ENCODE measurements at regions not wholly inside any gene's neighbourhood (a gene's known extent, or its start where the extent isn't known, plus 50 kb on each side); places are given as distances from the start of the nearest gene placed in this dataset.

- no peak overlapping the region for H3K23ac ChIP-seq (ENCODE audit: low read depth, low read length, poor library complexity)
- H3K18ac ChIP-seq (ENCODE audit: low read length), result no peak overlapping the region
- H3K4me1 ChIP-seq (ENCODE audit: control insufficient read depth in 2 of 2, insufficient read depth in 1 of 2, low read depth in 1 of 2, low read length in 2 of 2), result peaks cover 8 to 18% of the 10 kb centered on the region in 2 donors
- H2BK12ac ChIP-seq (ENCODE audit: low read length), result no peak overlapping the region
- DNase-seq (ENCODE audit: low spot score), result no peak
- H4K91ac ChIP-seq (ENCODE audit: low read depth, low read length, poor library complexity), result no peak overlapping the region
- no peaks in the 10 kb centered on the region for H3K27me3 ChIP-seq (ENCODE audit: control insufficient read depth in 3 of 3, insufficient read depth in 3 of 3, low read depth in 1 of 3, low read length in 3 of 3)
- H3K79me1 ChIP-seq (ENCODE audit: low read depth, low read length), result no peaks in the 10 kb centered on the region
- H3K4ac ChIP-seq (ENCODE audit: low read length), result no peak overlapping the region
- H3K36me3 ChIP-seq (replicated peaks in 1 of 2; ENCODE audit: control insufficient read depth in 2 of 2, insufficient read depth in 2 of 2, low read length in 2 of 2), result no peaks in the 10 kb centered on the region
- no CpG with 5 or more reads among the region's 2 CpGs for WGBS, 2 donors (ENCODE audit: extremely low coverage in 2 of 2, insufficient read length in 2 of 2, insufficient replicate concordance in 1 of 2)
- H3K9ac ChIP-seq (ENCODE audit: low read depth, low read length, poor library complexity), result no peak overlapping the region
- H3K14ac ChIP-seq (ENCODE audit: low read length), result no peak overlapping the region
- no peak overlapping the region for H3K27ac ChIP-seq (replicated peaks; ENCODE audit: low read length)
- no peak overlapping the region for H3K4me2 ChIP-seq (ENCODE audit: insufficient read depth, low read length, poor library complexity, severe bottlenecking)
- H4K8ac ChIP-seq (ENCODE audit: low read depth, low read length), result no peak overlapping the region
- H2BK5ac ChIP-seq (ENCODE audit: low read length), result no peak overlapping the region
- no peaks in the 10 kb centered on the region for H3K9me3 ChIP-seq (replicated peaks in 1 of 2; ENCODE audit: control insufficient read depth in 2 of 2, insufficient read depth in 1 of 2, low read depth in 1 of 2, low read length in 2 of 2)
- no peak overlapping the region for H2BK15ac ChIP-seq (ENCODE audit: low read length)
- no peak overlapping the region for H2AK5ac ChIP-seq (ENCODE audit: low read depth, low read length)
- no peak overlapping the region for H2AFZ ChIP-seq (ENCODE audit: low read length)
- H3K4me3 ChIP-seq (ENCODE audit: low read length in 2 of 2), result no peak overlapping the region
- no peak overlapping the region for H2BK120ac ChIP-seq (ENCODE audit: low read depth, low read length)
Observed at GRCh38 chr7:152905949-152906348, 146.4 kb downstream of the ACTR3B start.

- H3K18ac ChIP-seq (ENCODE audit: low read length), result no peak overlapping the region
- no peak overlapping the region for H3K27ac ChIP-seq (replicated peaks; ENCODE audit: low read length)
- H3K23ac ChIP-seq (ENCODE audit: low read depth, low read length, poor library complexity), result no peak overlapping the region
- WGBS, 2 donors (ENCODE audit: extremely low coverage in 2 of 2, insufficient read length in 2 of 2, insufficient replicate concordance in 1 of 2), result 100% methylated on average over 2 of the region's 11 CpGs
- peak overlapping the region; percentile 67 for H2AK5ac ChIP-seq (ENCODE audit: low read depth, low read length)
- H2AFZ ChIP-seq (ENCODE audit: low read length), result no peak overlapping the region
- no peak overlapping the region for H2BK12ac ChIP-seq (ENCODE audit: low read length)
- H3K36me3 ChIP-seq (replicated peaks in 1 of 2; ENCODE audit: control insufficient read depth in 2 of 2, insufficient read depth in 2 of 2, low read length in 2 of 2), result no peaks in the 10 kb centered on the region
- H4K91ac ChIP-seq (ENCODE audit: low read depth, low read length, poor library complexity), result no peak overlapping the region
- no peak overlapping the region for H2BK5ac ChIP-seq (ENCODE audit: low read length)
- H2BK15ac ChIP-seq (ENCODE audit: low read length), result no peak overlapping the region
- no peak overlapping the region for H2BK120ac ChIP-seq (ENCODE audit: low read depth, low read length)
- no peak overlapping the region for H3K4ac ChIP-seq (ENCODE audit: low read length)
- no peaks in the 10 kb centered on the region for H3K79me1 ChIP-seq (ENCODE audit: low read depth, low read length)
- no peak overlapping the region for H3K9ac ChIP-seq (ENCODE audit: low read depth, low read length, poor library complexity)
- no peaks in the 10 kb centered on the region for H3K9me3 ChIP-seq (replicated peaks in 1 of 2; ENCODE audit: control insufficient read depth in 2 of 2, insufficient read depth in 1 of 2, low read depth in 1 of 2, low read length in 2 of 2)
- no peak for DNase-seq (ENCODE audit: low spot score)
- H3K4me3 ChIP-seq (ENCODE audit: low read length in 2 of 2), result no peak overlapping the region
- no peak overlapping the region for H4K8ac ChIP-seq (ENCODE audit: low read depth, low read length)
- H3K4me2 ChIP-seq (ENCODE audit: insufficient read depth, low read length, poor library complexity, severe bottlenecking), result no peak overlapping the region
- H3K4me1 ChIP-seq (ENCODE audit: control insufficient read depth in 2 of 2, insufficient read depth in 1 of 2, low read depth in 1 of 2, low read length in 2 of 2), result peaks cover 8 to 19% of the 10 kb centered on the region in 2 donors
- H3K14ac ChIP-seq (ENCODE audit: low read length), result no peak overlapping the region
- no peaks in the 10 kb centered on the region for H3K27me3 ChIP-seq (ENCODE audit: control insufficient read depth in 3 of 3, insufficient read depth in 3 of 3, low read depth in 1 of 3, low read length in 3 of 3)
Observed at GRCh38 chr7:152907042-152907761, 147.7 kb downstream of the ACTR3B start.

- Histone ChIP-seq H2AFZ (ENCODE audit: low read length) (no peak overlapping the region), H4K91ac (ENCODE audit: low read depth, low read length, poor library complexity) (no peak overlapping the region), H3K4me2 (ENCODE audit: insufficient read depth, low read length, poor library complexity, severe bottlenecking) (no peak overlapping the region), H3K79me1 (ENCODE audit: low read depth, low read length) (no peaks in the 10 kb centered on the region), H3K23ac (ENCODE audit: low read depth, low read length, poor library complexity) (no peak overlapping the region), H2BK12ac (ENCODE audit: low read length) (no peak overlapping the region), H3K27me3 (ENCODE audit: control insufficient read depth in 3 of 3, insufficient read depth in 3 of 3, low read depth in 1 of 3, low read length in 3 of 3) (no peaks in the 10 kb centered on the region), H2BK120ac (ENCODE audit: low read depth, low read length) (no peak overlapping the region), H2AK5ac (ENCODE audit: low read depth, low read length) (no peak overlapping the region), H4K8ac (ENCODE audit: low read depth, low read length) (no peak overlapping the region), H3K27ac (replicated peaks; ENCODE audit: low read length) (no peak overlapping the region), H3K9ac (ENCODE audit: low read depth, low read length, poor library complexity) (no peak overlapping the region), H3K4ac (ENCODE audit: low read length) (no peak overlapping the region), H3K4me1 (ENCODE audit: control insufficient read depth in 2 of 2, insufficient read depth in 1 of 2, low read depth in 1 of 2, low read length in 2 of 2) (peaks cover 8 to 18% of the 10 kb centered on the region in 2 donors), H3K4me3 (ENCODE audit: low read length in 2 of 2) (no peak overlapping the region), H3K14ac (ENCODE audit: low read length) (no peak overlapping the region), H2BK5ac (ENCODE audit: low read length) (no peak overlapping the region), H3K18ac (ENCODE audit: low read length) (no peak overlapping the region), H3K9me3 (replicated peaks in 1 of 2; ENCODE audit: control insufficient read depth in 2 of 2, insufficient read depth in 1 of 2, low read depth in 1 of 2, low read length in 2 of 2) (no peaks in the 10 kb centered on the region), H3K36me3 (replicated peaks in 1 of 2; ENCODE audit: control insufficient read depth in 2 of 2, insufficient read depth in 2 of 2, low read length in 2 of 2) (no peaks in the 10 kb centered on the region), H2BK15ac (ENCODE audit: low read length) (no peak overlapping the region)
- no peak for DNase-seq (ENCODE audit: low spot score)
- WGBS, 2 donors (ENCODE audit: extremely low coverage in 2 of 2, insufficient read length in 2 of 2, insufficient replicate concordance in 1 of 2), result no CpG with 5 or more reads among the region's 6 CpGs
Observed at GRCh38 chr7:152909280-152909679, 149.7 kb downstream of the ACTR3B start.

- Histone ChIP-seq H2BK120ac (ENCODE audit: low read depth, low read length) (no peak overlapping the region), H3K27me3 (ENCODE audit: control insufficient read depth in 3 of 3, insufficient read depth in 3 of 3, low read depth in 1 of 3, low read length in 3 of 3) (no peaks in the 10 kb centered on the region), H3K14ac (ENCODE audit: low read length) (peak overlapping the region; percentile 11), H2AFZ (ENCODE audit: low read length) (peak overlapping the region; percentile 37), H3K4me3 (ENCODE audit: low read length in 2 of 2) (no peak overlapping the region), H3K9me3 (replicated peaks in 1 of 2; ENCODE audit: control insufficient read depth in 2 of 2, insufficient read depth in 1 of 2, low read depth in 1 of 2, low read length in 2 of 2) (no peaks in the 10 kb centered on the region), H3K36me3 (replicated peaks in 1 of 2; ENCODE audit: control insufficient read depth in 2 of 2, insufficient read depth in 2 of 2, low read length in 2 of 2) (no peaks in the 10 kb centered on the region), H2BK15ac (ENCODE audit: low read length) (no peak overlapping the region), H2BK12ac (ENCODE audit: low read length) (no peak overlapping the region), H3K27ac (replicated peaks; ENCODE audit: low read length) (no peak overlapping the region), H2BK5ac (ENCODE audit: low read length) (no peak overlapping the region), H3K4me1 (ENCODE audit: control insufficient read depth in 2 of 2, insufficient read depth in 1 of 2, low read depth in 1 of 2, low read length in 2 of 2) (peaks cover 8 to 18% of the 10 kb centered on the region in 2 donors), H3K18ac (ENCODE audit: low read length) (peak overlapping the region; percentile 85), H3K4ac (ENCODE audit: low read length) (no peak overlapping the region), H3K4me2 (ENCODE audit: insufficient read depth, low read length, poor library complexity, severe bottlenecking) (no peak overlapping the region), H2AK5ac (ENCODE audit: low read depth, low read length) (peak overlapping the region; percentile 58), H3K9ac (ENCODE audit: low read depth, low read length, poor library complexity) (no peak overlapping the region), H4K8ac (ENCODE audit: low read depth, low read length) (no peak overlapping the region), H3K23ac (ENCODE audit: low read depth, low read length, poor library complexity) (no peak overlapping the region), H3K79me1 (ENCODE audit: low read depth, low read length) (no peaks in the 10 kb centered on the region), H4K91ac (ENCODE audit: low read depth, low read length, poor library complexity) (no peak overlapping the region)
- WGBS, 2 donors (ENCODE audit: extremely low coverage in 2 of 2, insufficient read length in 2 of 2, insufficient replicate concordance in 1 of 2), result no CpG with 5 or more reads among the region's 12 CpGs
- DNase-seq (ENCODE audit: low spot score), result peak; percentile 38
Observed at GRCh38 chr7:152909683-152910544, 150.4 kb downstream of the ACTR3B start.

Measured in neuronal stem cell (in vitro differentiated cells).